Tibial nerve (tissue), 3 donors: ENCODE measurements at regions not wholly inside any gene's neighbourhood (a gene's known extent, or its start where the extent isn't known, plus 50 kb on each side); places are given as distances from the start of the nearest gene placed in this dataset.

Experiments used
- EP300 ChIP-seq, 2 donors: sonication (generic); formaldehyde crosslinking; IDR thresholded peaks; one replicate each; pipeline ENCODE4 v1.6.1; 2017; ENCODE audit warnings: antibody characterized with exemption in 2 of 2, mild to moderate bottlenecking in 1 of 2
- POLR2A ChIP-seq, 2 donors: fragments of 450-650 bp; IDR thresholded peaks; one replicate each; pipeline ENCODE4 v1.6.1; 2017; ENCODE audit warnings: antibody characterized with exemption in 2 of 2, mild to moderate bottlenecking in 2 of 2, moderate library complexity in 2 of 2

GRCh38 chr13:89688918-89689317 lies 1658.6 kb upstream of the MIR17HG start:
- TF ChIP-seq POLR2A (IDR thresholded peaks at IDR 0.05): no peak
- no peak for TF ChIP-seq EP300 (IDR thresholded peaks at IDR 0.05)
